ENCODE measurements at regions not wholly inside any gene's neighbourhood (a gene's known extent, or its start where the extent isn't known, plus 50 kb on each side); places are given as distances from the start of the nearest gene placed in this dataset.
"Not testable (repeated sequence)": the region's sequence is repeated elsewhere in the genome, so short reads cannot be mapped to it uniquely, and the experiment has no call there.

GRCh38 chr4:52511825-52512224 lies 147.3 kb downstream of the USP46 start:
- DNase-seq, result no peak
- CTCF ChIA-PET, result no interaction called here
- Histone ChIP-seq H2AFZ (no peak overlapping the region), H3F3A (ENCODE audit: insufficient read depth, low read depth) (no peaks in the 10 kb centered on the region), H3K4me1 (replicated peaks; ENCODE audit: insufficient read depth) (no peaks in the 10 kb centered on the region), H3K4me3 (no peak overlapping the region), H3K36me3 (ENCODE audit: low read depth) (no peaks in the 10 kb centered on the region), H3K9me2 (ENCODE audit: insufficient read depth) (no peaks in the 10 kb centered on the region), H3K27me3 (ENCODE audit: insufficient read depth, low read depth) (peaks cover 7% of the 10 kb centered on the region; the same call in 1 of the 2 replicates), H4K20me1 (ENCODE audit: insufficient read depth) (no peaks in the 10 kb centered on the region), H3K9me3 (ENCODE audit: insufficient read depth, low read depth) (no peaks in the 10 kb centered on the region), H3K27ac (no peak overlapping the region), H3K79me2 (ENCODE audit: low read depth) (no peaks in the 10 kb centered on the region), H3K4me2 (no peak overlapping the region)
- POLR2A ChIA-PET (ENCODE audit: unreplicated experiment), result no interaction called here
- TF ChIP-seq CTCF (conservative IDR thresholded peaks at IDR 0.05) (no peak), EZH2 (IDR thresholded peaks at IDR 0.05; ENCODE audit: low read depth) (no peak)
- no TSS peak for BruUV-seq (replicated peaks)
- intact Hi-C loops (cut with micrococcal nuclease; ENCODE audit: unreplicated experiment), result no loop called here

GRCh38 chr4:52512291-52512690 lies 146.8 kb downstream of the USP46 start:
- H3F3A ChIP-seq (ENCODE audit: insufficient read depth, low read depth), result no peaks in the 10 kb centered on the region
- H2AFZ ChIP-seq, result no peak overlapping the region
- no peaks in the 10 kb centered on the region for H3K9me3 ChIP-seq (ENCODE audit: insufficient read depth, low read depth)
- TF ChIP-seq EZH2 (IDR thresholded peaks at IDR 0.05; ENCODE audit: low read depth), result no peak
- no peak for TF ChIP-seq CTCF (conservative IDR thresholded peaks at IDR 0.05)
- intact Hi-C loops (cut with micrococcal nuclease; ENCODE audit: unreplicated experiment), result no loop called here
- no peak overlapping the region for H3K4me3 ChIP-seq
- H4K20me1 ChIP-seq (ENCODE audit: insufficient read depth), result no peaks in the 10 kb centered on the region
- H3K4me1 ChIP-seq (replicated peaks; ENCODE audit: insufficient read depth), result no peaks in the 10 kb centered on the region
- H3K27ac ChIP-seq, result no peak overlapping the region
- no TSS peak for BruUV-seq (replicated peaks)
- H3K4me2 ChIP-seq, result no peak overlapping the region
- CTCF ChIA-PET, result no interaction called here
- H3K36me3 ChIP-seq (ENCODE audit: low read depth), result no peaks in the 10 kb centered on the region
- no peaks in the 10 kb centered on the region for H3K79me2 ChIP-seq (ENCODE audit: low read depth)
- peaks cover 6% of the 10 kb centered on the region; the same call in 1 of the 2 replicates for H3K27me3 ChIP-seq (ENCODE audit: insufficient read depth, low read depth)
- no peak for DNase-seq
- POLR2A ChIA-PET (ENCODE audit: unreplicated experiment), result no interaction called here
- H3K9me2 ChIP-seq (ENCODE audit: insufficient read depth), result no peaks in the 10 kb centered on the region

GRCh38 chr4:52522093-52522492 lies 137.0 kb downstream of the USP46 start:
- H3K4me3 ChIP-seq; H2AFZ ChIP-seq; H3K36me3 ChIP-seq (ENCODE audit: low read depth); BruUV-seq (replicated peaks); DNase-seq; CTCF ChIA-PET; intact Hi-C loops (cut with micrococcal nuclease; ENCODE audit: unreplicated experiment); H3K27ac ChIP-seq; H3F3A ChIP-seq (ENCODE audit: insufficient read depth, low read depth); H3K27me3 ChIP-seq (ENCODE audit: insufficient read depth, low read depth); H3K9me3 ChIP-seq (ENCODE audit: insufficient read depth, low read depth); H3K9me2 ChIP-seq (ENCODE audit: insufficient read depth); H3K79me2 ChIP-seq (ENCODE audit: low read depth); H3K4me2 ChIP-seq; H3K4me1 ChIP-seq (replicated peaks; ENCODE audit: insufficient read depth); H4K20me1 ChIP-seq (ENCODE audit: insufficient read depth); POLR2A ChIA-PET (ENCODE audit: unreplicated experiment): not testable (repeated sequence)

GRCh38 chr4:52529983-52530382 lies 129.1 kb downstream of the USP46 start:
- DNase-seq, result no peak
- Histone ChIP-seq H2AFZ (no peak overlapping the region), H3K4me2 (no peak overlapping the region), H3K27me3 (ENCODE audit: insufficient read depth, low read depth) (peaks cover 27% of the 10 kb centered on the region; the same call in 1 of the 2 replicates), H3K27ac (no peak overlapping the region), H3K4me1 (replicated peaks; ENCODE audit: insufficient read depth) (no peaks in the 10 kb centered on the region), H3K9me2 (ENCODE audit: insufficient read depth) (no peaks in the 10 kb centered on the region), H3K79me2 (ENCODE audit: low read depth) (no peaks in the 10 kb centered on the region), H3K4me3 (no peak overlapping the region), H4K20me1 (ENCODE audit: insufficient read depth) (no peaks in the 10 kb centered on the region), H3F3A (ENCODE audit: insufficient read depth, low read depth) (no peaks in the 10 kb centered on the region), H3K9me3 (ENCODE audit: insufficient read depth, low read depth) (peaks cover 3% of the 10 kb centered on the region; the same call in 1 of the 2 replicates), H3K36me3 (ENCODE audit: low read depth) (no peaks in the 10 kb centered on the region)
- POLR2A ChIA-PET (ENCODE audit: unreplicated experiment), result no interaction called here
- BruUV-seq (replicated peaks), result no TSS peak
- TF ChIP-seq CTCF (conservative IDR thresholded peaks at IDR 0.05) (no peak), EZH2 (IDR thresholded peaks at IDR 0.05; ENCODE audit: low read depth) (no peak)
- intact Hi-C loops (cut with micrococcal nuclease; ENCODE audit: unreplicated experiment), result no loop called here
- CTCF ChIA-PET, result no interaction called here

Data from PC-9 (cell line).